GM19238 (cell line): ENCODE measurements at regions not wholly inside any gene's neighbourhood (a gene's known extent, or its start where the extent isn't known, plus 50 kb on each side); places are given as distances from the start of the nearest gene placed in this dataset.
"Not testable (repeated sequence)": the region's sequence is repeated elsewhere in the genome, so short reads cannot be mapped to it uniquely, and the experiment has no call there.

Experiments used
- DNase-seq: peaks from one replicate; pipeline ENCODE4 v3.0.0; 2011; ENCODE audit warnings: low spot score; ENCODE audit not compliant: insufficient read length

- DNase-seq, result no peak
These were observed 185.5 kb downstream of the OLFM1 start for GRCh38 chr9:135273008-135273407.

GRCh38 chr9:135275163-135275562 lies 187.7 kb downstream of the OLFM1 start:
- DNase-seq, result no peak

- no peak for DNase-seq
These were observed 188.3 kb downstream of the OLFM1 start for GRCh38 chr9:135275571-135276289.

GRCh38 chr9:135277219-135278201 lies 190.0 kb downstream of the OLFM1 start:
- no peak for DNase-seq

GRCh38 chr9:135278586-135278985 lies 191.1 kb downstream of the OLFM1 start:
- no peak for DNase-seq

- no peak for DNase-seq
These were observed 191.9 kb downstream of the OLFM1 start for GRCh38 chr9:135279385-135279784.

GRCh38 chr9:135279834-135280393 lies 192.4 kb downstream of the OLFM1 start:
- no peak for DNase-seq

- DNase-seq, result no peak
These were observed 193.2 kb downstream of the OLFM1 start for GRCh38 chr9:135280666-135281065.

- no peak for DNase-seq
These were observed 193.7 kb downstream of the OLFM1 start for GRCh38 chr9:135281151-135281550.

- DNase-seq, result no peak
These were observed 194.6 kb downstream of the OLFM1 start for GRCh38 chr9:135281791-135282737.

GRCh38 chr9:135282808-135283207 lies 195.3 kb downstream of the OLFM1 start:
- no peak for DNase-seq

GRCh38 chr9:135283671-135284070 lies 195.9 kb upstream of the PPP1R26 start:
- no peak for DNase-seq

- no peak for DNase-seq
These were observed 195.0 kb upstream of the PPP1R26 start for GRCh38 chr9:135284386-135285134.

GRCh38 chr9:135286187-135286925 lies 193.2 kb upstream of the PPP1R26 start:
- DNase-seq, result not testable (repeated sequence)

GRCh38 chr9:135286961-135287360 lies 192.6 kb upstream of the PPP1R26 start:
- no peak for DNase-seq

GRCh38 chr9:135287627-135288026 lies 192.0 kb upstream of the PPP1R26 start:
- no peak for DNase-seq

GRCh38 chr9:135288054-135288453 lies 191.5 kb upstream of the PPP1R26 start:
- DNase-seq, result no peak

GRCh38 chr9:135289081-135289491 lies 190.5 kb upstream of the PPP1R26 start:
- no peak for DNase-seq

- DNase-seq, result no peak
These were observed 189.5 kb upstream of the PPP1R26 start for GRCh38 chr9:135290086-135290485.
